HG03354 (cell line): ENCODE measurements at regions not wholly inside any gene's neighbourhood (a gene's known extent, or its start where the extent isn't known, plus 50 kb on each side); places are given as distances from the start of the nearest gene placed in this dataset.
"Not testable (repeated sequence)": the region's sequence is repeated elsewhere in the genome, so short reads cannot be mapped to it uniquely, and the experiment has no call there.

Experiments used
- ATAC-seq: cut with Tn5 transposase; IDR thresholded peaks from one replicate; pipeline ENCODE4 v1.9.1; 2021; ENCODE audit warnings: mild to moderate bottlenecking; ENCODE audit not compliant: unreplicated experiment, poor library complexity, severe bottlenecking

GRCh38 chr18:41645589-41646360 lies 309.3 kb upstream of the PIK3C3 start:
- no peak for ATAC-seq

- no peak for ATAC-seq
Observed at GRCh38 chr18:41644466-41644865, 310.6 kb upstream of the PIK3C3 start.

- ATAC-seq: no peak
Observed at GRCh38 chr18:41643427-41643826, 311.6 kb upstream of the PIK3C3 start.

- ATAC-seq: no peak
Observed at GRCh38 chr18:41642756-41643155, 312.3 kb upstream of the PIK3C3 start.

- no peak for ATAC-seq
Observed at GRCh38 chr18:41639218-41639617, 315.8 kb upstream of the PIK3C3 start.

GRCh38 chr18:41631723-41632285 lies 323.2 kb upstream of the PIK3C3 start:
- ATAC-seq: not testable (repeated sequence)

GRCh38 chr18:41630232-41630886 lies 324.7 kb upstream of the PIK3C3 start:
- ATAC-seq: no peak

- no peak for ATAC-seq
Observed at GRCh38 chr18:41624460-41624859, 330.6 kb upstream of the PIK3C3 start.

GRCh38 chr18:41621177-41621576 lies 333.9 kb upstream of the PIK3C3 start:
- no peak for ATAC-seq

- ATAC-seq: peak; percentile 50
Observed at GRCh38 chr18:41618147-41618546, 336.9 kb upstream of the PIK3C3 start.

- no peak for ATAC-seq
Observed at GRCh38 chr18:41617647-41618046, 337.4 kb upstream of the PIK3C3 start.

- ATAC-seq: no peak
Observed at GRCh38 chr18:41613003-41613609, 341.9 kb upstream of the PIK3C3 start.

GRCh38 chr18:41604964-41605363 lies 350.1 kb upstream of the PIK3C3 start:
- no peak for ATAC-seq

- ATAC-seq: no peak
Observed at GRCh38 chr18:41602034-41602433, 353.0 kb upstream of the PIK3C3 start.

GRCh38 chr18:41600693-41601391 lies 354.2 kb upstream of the PIK3C3 start:
- ATAC-seq: no peak

GRCh38 chr18:41599466-41599865 lies 355.6 kb upstream of the PIK3C3 start:
- ATAC-seq: no peak

- no peak for ATAC-seq
Observed at GRCh38 chr18:41594582-41594981, 360.5 kb upstream of the PIK3C3 start.

GRCh38 chr18:41593171-41593675 lies 361.8 kb upstream of the PIK3C3 start:
- ATAC-seq: no peak

- ATAC-seq: no peak
Observed at GRCh38 chr18:41587976-41588375, 367.1 kb upstream of the PIK3C3 start.

GRCh38 chr18:41585512-41585911 lies 369.5 kb upstream of the PIK3C3 start:
- no peak for ATAC-seq
